WERI-Rb-1 (cell line): ENCODE measurements at regions not wholly inside any gene's neighbourhood (a gene's known extent, or its start where the extent isn't known, plus 50 kb on each side); places are given as distances from the start of the nearest gene placed in this dataset.

Source experiments
- DNase-seq: peaks from one replicate; pipeline ENCODE4 v3.0.0-alpha.2; 2020
- H3K27ac ChIP-seq: fragments of 250-450 bp; sonication (Bioruptor Pico); 2 replicates; pipeline ENCODE4 v1.5.1; 2020; ENCODE audit warnings: mild to moderate bottlenecking, moderate library complexity
- H3K27me3 ChIP-seq: fragments of 250-450 bp; sonication (Bioruptor Pico); 2 replicates; pipeline ENCODE4 v1.5.1; 2021; ENCODE audit warnings: mild to moderate bottlenecking, low read depth, moderate library complexity; ENCODE audit not compliant: insufficient read depth, severe bottlenecking
- H3K36me3 ChIP-seq: fragments of 250-450 bp; sonication (Bioruptor Pico); 2 replicates; pipeline ENCODE4 v1.5.1; 2020; ENCODE audit warnings: mild to moderate bottlenecking, moderate library complexity
- H3K4me3 ChIP-seq: 2 replicates; pipeline ENCODE4 v1.5.1; 2011; ENCODE audit warnings: low read depth, mild to moderate bottlenecking, control low read depth, low read length
- H3K9me3 ChIP-seq: fragments of 250-450 bp; sonication (Bioruptor Pico); 2 replicates; pipeline ENCODE4 v1.5.1; 2021; ENCODE audit warnings: mild to moderate bottlenecking, moderate library complexity; ENCODE audit not compliant: severe bottlenecking
- CTCF ChIP-seq: IDR thresholded peaks from 2 replicates; pipeline ENCODE4 v1.5.1; 2011; ENCODE audit warnings: low read depth, mild to moderate bottlenecking, control low read depth, inconsistent platforms, low read length

- Histone ChIP-seq H3K27ac (no peak overlapping the region), H3K36me3 (no peaks in the 10 kb centered on the region), H3K27me3 (no peaks in the 10 kb centered on the region), H3K4me3 (no peak overlapping the region), H3K9me3 (no peaks in the 10 kb centered on the region)
- no peak for TF ChIP-seq CTCF
- DNase-seq: no peak
Observed at GRCh38 chr15:47975427-47975826, 145.4 kb upstream of the SLC24A5 start.

- Histone ChIP-seq H3K4me3 (no peak overlapping the region), H3K27ac (no peak overlapping the region), H3K27me3 (no peaks in the 10 kb centered on the region), H3K9me3 (no peaks in the 10 kb centered on the region), H3K36me3 (no peaks in the 10 kb centered on the region)
- TF ChIP-seq CTCF: no peak
- DNase-seq: no peak
Observed at GRCh38 chr15:47983533-47983932, 137.3 kb upstream of the SLC24A5 start.

GRCh38 chr15:47985568-47985967 lies 135.2 kb upstream of the SLC24A5 start:
- Histone ChIP-seq H3K9me3 (no peaks in the 10 kb centered on the region), H3K4me3 (no peak overlapping the region), H3K27me3 (no peaks in the 10 kb centered on the region), H3K27ac (no peak overlapping the region), H3K36me3 (no peaks in the 10 kb centered on the region)
- DNase-seq: no peak
- TF ChIP-seq CTCF: no peak

- H3K36me3 ChIP-seq: no peaks in the 10 kb centered on the region
- no peak overlapping the region for H3K4me3 ChIP-seq
- H3K27me3 ChIP-seq: no peaks in the 10 kb centered on the region
- no peak for DNase-seq
- H3K27ac ChIP-seq: no peak overlapping the region
- H3K9me3 ChIP-seq: no peaks in the 10 kb centered on the region
- no peak for TF ChIP-seq CTCF
Observed at GRCh38 chr15:47987461-47987860, 133.3 kb upstream of the SLC24A5 start.

- no peak overlapping the region for H3K4me3 ChIP-seq
- H3K9me3 ChIP-seq: no peaks in the 10 kb centered on the region
- H3K27me3 ChIP-seq: no peaks in the 10 kb centered on the region
- DNase-seq: peak; percentile 35
- peak; percentile 55; the same call in 1 of the 2 replicates for TF ChIP-seq CTCF
- no peak overlapping the region for H3K27ac ChIP-seq
- no peaks in the 10 kb centered on the region for H3K36me3 ChIP-seq
Observed at GRCh38 chr15:47987908-47988532, 132.8 kb upstream of the SLC24A5 start.

GRCh38 chr15:47988564-47988963 lies 132.2 kb upstream of the SLC24A5 start:
- peak; percentile 53 for TF ChIP-seq CTCF
- H3K27me3 ChIP-seq: no peaks in the 10 kb centered on the region
- H3K27ac ChIP-seq: no peak overlapping the region
- no peaks in the 10 kb centered on the region for H3K36me3 ChIP-seq
- no peaks in the 10 kb centered on the region for H3K9me3 ChIP-seq
- DNase-seq: peak; percentile 17
- no peak overlapping the region for H3K4me3 ChIP-seq
